ENCODE measurements at regions not wholly inside any gene's neighbourhood (a gene's known extent, or its start where the extent isn't known, plus 50 kb on each side); places are given as distances from the start of the nearest gene placed in this dataset.

GRCh38 chrX:40931921-40932320 lies 153.3 kb upstream of the USP9X start:
- no peak for TF ChIP-seq CTCF (IDR thresholded peaks at IDR 0.05; ENCODE audit: insufficient read depth, low read depth, low read length, missing control alignments)
- no peak for DNase-seq (ENCODE audit: low read depth)
- H3K4me3 ChIP-seq (ENCODE audit: low read depth, low read length), result no peak overlapping the region

- H3K4me3 ChIP-seq (ENCODE audit: low read depth, low read length), result no peak overlapping the region
- TF ChIP-seq CTCF (IDR thresholded peaks at IDR 0.05; ENCODE audit: insufficient read depth, low read depth, low read length, missing control alignments), result no peak
- DNase-seq (ENCODE audit: low read depth), result peak; percentile 47
Measured at GRCh38 chrX:40933132-40933705, 152.0 kb upstream of the USP9X start.

GRCh38 chrX:40933706-40934425 lies 151.4 kb upstream of the USP9X start:
- TF ChIP-seq CTCF (IDR thresholded peaks at IDR 0.05; ENCODE audit: insufficient read depth, low read depth, low read length, missing control alignments), result no peak
- no peak overlapping the region for H3K4me3 ChIP-seq (ENCODE audit: low read depth, low read length)
- no peak for DNase-seq (ENCODE audit: low read depth)

GRCh38 chrX:40936827-40937226 lies 148.4 kb upstream of the USP9X start:
- H3K4me3 ChIP-seq (ENCODE audit: low read depth, low read length), result no peak overlapping the region
- TF ChIP-seq CTCF (IDR thresholded peaks at IDR 0.05; ENCODE audit: insufficient read depth, low read depth, low read length, missing control alignments), result no peak
- DNase-seq (ENCODE audit: low read depth), result no peak

GRCh38 chrX:40938423-40938822 lies 146.8 kb upstream of the USP9X start:
- TF ChIP-seq CTCF (IDR thresholded peaks at IDR 0.05; ENCODE audit: insufficient read depth, low read depth, low read length, missing control alignments), result no peak
- no peak overlapping the region for H3K4me3 ChIP-seq (ENCODE audit: low read depth, low read length)
- no peak for DNase-seq (ENCODE audit: low read depth)

GRCh38 chrX:40943093-40943641 lies 142.1 kb upstream of the USP9X start:
- TF ChIP-seq CTCF (IDR thresholded peaks at IDR 0.05; ENCODE audit: insufficient read depth, low read depth, low read length, missing control alignments), result no peak
- no peak for DNase-seq (ENCODE audit: low read depth)
- no peak overlapping the region for H3K4me3 ChIP-seq (ENCODE audit: low read depth, low read length)
